OCI-LY7 (cell line): ENCODE measurements at regions not wholly inside any gene's neighbourhood (a gene's known extent, or its start where the extent isn't known, plus 50 kb on each side); places are given as distances from the start of the nearest gene placed in this dataset.

ENCODE experiments used
- BruUV-seq: library from RNA; stranded (reverse); fragments of 400-500 nt; replicated peaks from 2 replicates; lab custom pipeline; 2021; lab: Mats Ljungman, UMichigan
- CTCF ChIA-PET: fragments of 300-600 bp; sonication (Branson Sonifier 250); formaldehyde crosslinking; loops from one replicate; lab custom pipeline; 2022; ENCODE audit warnings: antibody characterized with exemption; ENCODE audit not compliant: unreplicated experiment; lab: Charles Lee
- POLR2A ChIA-PET: fragments of 300-600 bp; sonication (Branson Sonifier 250); formaldehyde crosslinking; loops from one replicate; lab custom pipeline; 2022; ENCODE audit warnings: antibody characterized with exemption; lab: Charles Lee
- DNase-seq: peaks from one replicate; pipeline ENCODE4 v3.0.0-alpha.2; 2015; ENCODE audit warnings: low spot score
- H2AFZ ChIP-seq: fragments of 200-600 bp; sonication (generic), shearing (Covaris generic); 2 replicates; pipeline ENCODE4 v1.6.1; 2014; ENCODE audit warnings: mild to moderate bottlenecking, antibody characterized with exemption, low read length, moderate library complexity
- H3K27ac ChIP-seq: fragments of 200-600 bp; sonication (generic); 2 replicates; pipeline ENCODE4 v1.5.1; 2014; ENCODE audit warnings: mixed run types, low read depth, mild to moderate bottlenecking, moderate library complexity, low read length, inconsistent platforms; ENCODE audit not compliant: poor library complexity, severe bottlenecking
- H3K36me3 ChIP-seq: fragments of 200-600 bp; sonication (generic); 2 replicates; pipeline ENCODE4 v1.6.1; 2014; ENCODE audit warnings: mild to moderate bottlenecking, antibody characterized with exemption, low read length, moderate library complexity, mixed read lengths; ENCODE audit not compliant: insufficient read depth
- H3K4me1 ChIP-seq: fragments of 200-600 bp; sonication (generic); 2 replicates; pipeline ENCODE4 v1.5.1; 2014; ENCODE audit warnings: mild to moderate bottlenecking, low read length; ENCODE audit not compliant: insufficient read depth, poor library complexity, severe bottlenecking
- H3K4me2 ChIP-seq: fragments of 200-600 bp; sonication (generic); 2 replicates; pipeline ENCODE4 v1.6.1; 2014; ENCODE audit warnings: mild to moderate bottlenecking, low read length
- H3K4me3 ChIP-seq: fragments of 200-600 bp; sonication (generic); 2 replicates; pipeline ENCODE4 v1.5.1; 2014; ENCODE audit warnings: mild to moderate bottlenecking, low read depth, low read length; ENCODE audit not compliant: poor library complexity, severe bottlenecking
- H3K79me2 ChIP-seq: fragments of 200-600 bp; sonication (generic); 2 replicates; pipeline ENCODE4 v1.6.1; 2016; ENCODE audit warnings: low read depth, mild to moderate bottlenecking, low read length, moderate library complexity, mixed read lengths; ENCODE audit not compliant: insufficient read depth
- H3K9me2 ChIP-seq: fragments of 200-600 bp; sonication (generic); 2 replicates; pipeline ENCODE4 v1.6.1; 2016; ENCODE audit warnings: mild to moderate bottlenecking, low read length, mixed read lengths; ENCODE audit not compliant: insufficient read depth
- H3K9me3 ChIP-seq: fragments of 200-600 bp; sonication (generic); 2 replicates; pipeline ENCODE4 v1.6.1; 2014; ENCODE audit warnings: mild to moderate bottlenecking, mixed run types, low read length, mixed read lengths
- H4K20me1 ChIP-seq: fragments of 200-600 bp; sonication (generic); 2 replicates; pipeline ENCODE4 v1.6.1; 2014; ENCODE audit warnings: mild to moderate bottlenecking, antibody characterized with exemption, low read length, moderate library complexity, mixed read lengths; ENCODE audit not compliant: insufficient read depth
- EZH2phosphoT487 ChIP-seq: fragments of 200-600 bp; sonication (generic); IDR thresholded peaks from 2 replicates; pipeline ENCODE4 v1.6.1; 2018; ENCODE audit warnings: low read depth, borderline replicate concordance, mild to moderate bottlenecking, mixed run types, antibody characterized with exemption, low read length, moderate library complexity, mixed read lengths
- intact Hi-C: fragments of 100-400 bp; cut with micrococcal nuclease; formaldehyde crosslinking; loops from one replicate; pipeline ENCODE4 v1.10.0; 2022; ENCODE audit not compliant: unreplicated experiment
- TF ChIP-seq, protein P1 (sequence below): fragments of 200-600 bp; sonication (generic); conservative IDR thresholded peaks from 2 replicates; pipeline ENCODE4 v1.5.1; 2014; ENCODE audit warnings: mild to moderate bottlenecking, antibody characterized with exemption, low read length, moderate library complexity, mixed read lengths

DNA sequence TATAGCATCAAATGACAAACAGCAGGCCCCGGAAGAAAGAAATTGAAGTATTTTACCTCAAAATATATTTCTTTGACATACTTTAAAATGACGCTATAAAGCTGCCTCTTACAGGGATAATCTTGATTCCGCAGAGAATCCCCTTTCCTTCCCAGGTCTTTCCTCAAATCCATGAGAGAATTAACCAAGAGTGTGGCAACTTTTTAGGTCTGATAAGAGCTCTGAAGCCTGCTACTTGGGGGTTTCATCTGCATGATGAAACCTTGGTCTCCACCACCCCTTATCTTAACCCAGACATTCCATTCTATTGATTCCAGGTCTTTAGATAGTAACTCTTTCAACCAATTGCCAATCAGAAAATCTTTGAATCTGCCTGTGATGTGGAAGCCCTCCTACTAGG is 173.8 kb downstream of the CEMIP2 start:
- H3K4me1 ChIP-seq: no peaks in the 10 kb centered on the region
- BruUV-seq: no TSS peak
- H3K9me2 ChIP-seq: no peaks in the 10 kb centered on the region

DNA sequence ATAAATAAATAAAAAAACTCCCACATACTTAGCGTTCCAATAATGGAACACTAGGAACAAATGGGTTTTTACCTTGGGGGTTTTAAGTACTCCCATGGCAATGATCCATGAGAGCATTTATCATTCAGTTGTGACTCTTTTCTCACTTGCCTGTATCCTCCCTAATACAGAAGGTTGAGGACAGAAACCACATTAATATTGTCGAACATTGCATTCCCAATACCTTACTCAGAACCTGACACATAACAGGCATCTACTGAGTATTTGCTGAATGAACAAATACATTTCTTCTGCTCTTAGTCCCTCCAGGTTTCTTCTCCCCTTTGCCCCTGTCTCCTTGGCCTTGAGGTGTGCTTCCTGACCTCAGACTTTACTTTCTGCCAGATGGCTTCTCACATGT is 175.9 kb downstream of the CEMIP2 start:
- H3K36me3 ChIP-seq: no peaks in the 10 kb centered on the region
- no TSS peak for BruUV-seq
- H3K4me1 ChIP-seq: no peaks in the 10 kb centered on the region
- POLR2A ChIA-PET: no interaction called here
- H3K4me2 ChIP-seq: no peak overlapping the region
- no peak overlapping the region for H3K4me3 ChIP-seq
- no peak overlapping the region for H2AFZ ChIP-seq
- intact Hi-C loops: no loop called here
- no peaks in the 10 kb centered on the region for H3K9me2 ChIP-seq
- H3K9me3 ChIP-seq: no peaks in the 10 kb centered on the region
- H4K20me1 ChIP-seq: no peaks in the 10 kb centered on the region
- no peaks in the 10 kb centered on the region for H3K79me2 ChIP-seq
- TF ChIP-seq, protein P1, sequence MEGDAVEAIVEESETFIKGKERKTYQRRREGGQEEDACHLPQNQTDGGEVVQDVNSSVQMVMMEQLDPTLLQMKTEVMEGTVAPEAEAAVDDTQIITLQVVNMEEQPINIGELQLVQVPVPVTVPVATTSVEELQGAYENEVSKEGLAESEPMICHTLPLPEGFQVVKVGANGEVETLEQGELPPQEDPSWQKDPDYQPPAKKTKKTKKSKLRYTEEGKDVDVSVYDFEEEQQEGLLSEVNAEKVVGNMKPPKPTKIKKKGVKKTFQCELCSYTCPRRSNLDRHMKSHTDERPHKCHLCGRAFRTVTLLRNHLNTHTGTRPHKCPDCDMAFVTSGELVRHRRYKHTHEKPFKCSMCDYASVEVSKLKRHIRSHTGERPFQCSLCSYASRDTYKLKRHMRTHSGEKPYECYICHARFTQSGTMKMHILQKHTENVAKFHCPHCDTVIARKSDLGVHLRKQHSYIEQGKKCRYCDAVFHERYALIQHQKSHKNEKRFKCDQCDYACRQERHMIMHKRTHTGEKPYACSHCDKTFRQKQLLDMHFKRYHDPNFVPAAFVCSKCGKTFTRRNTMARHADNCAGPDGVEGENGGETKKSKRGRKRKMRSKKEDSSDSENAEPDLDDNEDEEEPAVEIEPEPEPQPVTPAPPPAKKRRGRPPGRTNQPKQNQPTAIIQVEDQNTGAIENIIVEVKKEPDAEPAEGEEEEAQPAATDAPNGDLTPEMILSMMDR: no peak
- TF ChIP-seq EZH2phosphoT487: no peak
- no peak for DNase-seq
- no peak overlapping the region for H3K27ac ChIP-seq
- CTCF ChIA-PET: no interaction called here

More for the DNA sequence above, 173.8 kb downstream of the CEMIP2 start:
- DNase-seq: no peak
- intact Hi-C loops: no loop called here
- H4K20me1 ChIP-seq: no peaks in the 10 kb centered on the region
- TF ChIP-seq, protein P1: no peak
- TF ChIP-seq EZH2phosphoT487: no peak
- H3K36me3 ChIP-seq: no peaks in the 10 kb centered on the region
- H2AFZ ChIP-seq: no peak overlapping the region
- no peak overlapping the region for H3K27ac ChIP-seq
- H3K79me2 ChIP-seq: no peaks in the 10 kb centered on the region
- CTCF ChIA-PET: no interaction called here
- POLR2A ChIA-PET: no interaction called here
- no peak overlapping the region for H3K4me3 ChIP-seq
- no peaks in the 10 kb centered on the region for H3K9me3 ChIP-seq
- no peak overlapping the region for H3K4me2 ChIP-seq

- POLR2A ChIA-PET: no interaction called here
- Histone ChIP-seq H4K20me1 (no peaks in the 10 kb centered on the region), H3K4me1 (no peaks in the 10 kb centered on the region), H2AFZ (no peak overlapping the region), H3K4me3 (no peak overlapping the region), H3K36me3 (no peaks in the 10 kb centered on the region), H3K79me2 (no peaks in the 10 kb centered on the region), H3K9me2 (no peaks in the 10 kb centered on the region), H3K4me2 (no peak overlapping the region), H3K9me3 (no peaks in the 10 kb centered on the region), H3K27ac (no peak overlapping the region)
- TF ChIP-seq EZH2phosphoT487: no peak
- TF ChIP-seq, protein P1: no peak
- CTCF ChIA-PET: interaction anchor here (0.6 kb wide), 1 partner anchor 9 kb away, joined by 3 read pairs; no protein-coding TSS in a partner anchor
- BruUV-seq: no TSS peak
- intact Hi-C loops: no loop called here
- DNase-seq: no peak
Observed at GRCh38 chr9:71590362-71590761, 178.0 kb downstream of the CEMIP2 start.
